Islet precursor cell (in vitro differentiated cells): ENCODE measurements at regions not wholly inside any gene's neighbourhood (a gene's known extent, or its start where the extent isn't known, plus 50 kb on each side); places are given as distances from the start of the nearest gene placed in this dataset.
"Not testable (repeated sequence)": the region's sequence is repeated elsewhere in the genome, so short reads cannot be mapped to it uniquely, and the experiment has no call there.

ENCODE experiments used
- DNase-seq: peaks from one replicate; pipeline ENCODE4 v3.0.0-alpha.2; 2018

- not testable (repeated sequence) for DNase-seq
Measured at GRCh38 chr9:62526306-62526705, 1336.5 kb downstream of the SPATA31A7 start.

GRCh38 chr9:62532162-62532776 lies 1342.4 kb downstream of the SPATA31A7 start:
- not testable (repeated sequence) for DNase-seq

GRCh38 chr9:62532777-62533173 lies 1342.9 kb downstream of the SPATA31A7 start:
- not testable (repeated sequence) for DNase-seq

- DNase-seq = not testable (repeated sequence)
Measured at GRCh38 chr9:62550539-62550938, 1360.7 kb downstream of the SPATA31A7 start.

- DNase-seq = not testable (repeated sequence)
Measured at GRCh38 chr9:62560603-62561002, 1370.8 kb downstream of the SPATA31A7 start.

GRCh38 chr9:62565132-62565531 lies 1375.3 kb downstream of the SPATA31A7 start:
- not testable (repeated sequence) for DNase-seq

GRCh38 chr9:62566430-62566829 lies 1376.6 kb downstream of the SPATA31A7 start:
- not testable (repeated sequence) for DNase-seq

GRCh38 chr9:62597128-62597527 lies 1407.3 kb downstream of the SPATA31A7 start:
- DNase-seq = peak; percentile 9
